HG02884 (cell line): ENCODE measurements at regions not wholly inside any gene's neighbourhood (a gene's known extent, or its start where the extent isn't known, plus 50 kb on each side); places are given as distances from the start of the nearest gene placed in this dataset.

Source experiments
- ATAC-seq: cut with Tn5 transposase; IDR thresholded peaks from one replicate; pipeline ENCODE4 v1.9.1; 2021; ENCODE audit warnings: mild to moderate bottlenecking, moderate library complexity; ENCODE audit not compliant: unreplicated experiment

DNA sequence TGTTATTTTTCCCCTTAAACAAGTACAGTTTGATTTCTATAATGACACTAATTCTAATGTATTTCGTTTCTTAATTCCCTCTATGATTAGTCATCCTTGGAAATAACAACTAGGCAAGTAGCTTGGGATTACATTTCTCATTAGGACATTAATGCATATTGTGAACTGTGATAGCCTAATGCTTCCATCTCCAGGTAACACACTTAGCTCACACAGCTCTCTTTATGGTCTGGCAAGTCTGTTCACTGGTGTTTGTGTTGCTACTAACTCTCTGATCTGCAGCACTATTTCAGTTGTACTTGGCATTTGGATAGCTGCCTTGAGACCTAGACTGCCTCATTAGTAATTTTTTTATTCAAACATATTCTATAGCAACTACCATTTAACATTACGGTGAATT is 853.2 kb downstream of the SORCS3 start:
- ATAC-seq: no peak

DNA sequence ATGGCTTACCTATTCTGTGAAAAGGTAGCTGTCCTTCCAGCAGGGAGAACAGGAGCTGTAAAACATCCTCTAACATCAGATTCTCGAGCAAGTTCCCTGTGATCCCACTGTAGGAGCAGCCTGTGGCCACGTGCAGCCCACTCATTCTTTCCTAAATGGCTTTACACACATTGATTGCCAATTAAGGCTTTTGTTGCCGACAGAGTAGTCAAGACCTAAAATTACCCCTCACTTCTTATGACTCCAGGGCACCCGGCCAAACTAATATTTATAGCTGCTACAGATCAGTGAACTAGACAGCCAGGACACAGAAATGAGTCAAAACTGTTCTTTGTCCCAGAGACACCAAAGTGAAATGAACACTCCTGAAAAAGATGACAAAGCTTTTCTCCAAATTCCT is 832.1 kb downstream of the SORCS3 start:
- ATAC-seq: no peak

DNA sequence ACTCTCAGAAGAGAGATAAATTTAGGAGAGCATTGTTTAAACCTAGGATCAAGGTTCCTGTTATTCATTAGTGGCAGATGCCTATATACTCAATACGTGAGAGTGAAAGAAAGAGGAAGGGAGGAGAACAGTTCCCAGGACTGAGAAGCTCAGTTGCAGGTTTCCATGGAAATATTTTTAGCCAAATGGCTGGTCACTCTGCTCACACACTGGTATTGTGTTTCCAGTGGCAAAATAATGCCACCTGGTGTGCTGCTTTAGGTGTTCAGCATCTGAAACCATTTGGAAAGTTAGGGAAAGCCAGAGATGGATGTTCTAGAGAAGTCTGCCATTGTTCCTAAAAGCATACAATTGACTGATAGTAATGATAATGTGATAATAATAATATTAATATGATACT is 827.7 kb downstream of the SORCS3 start:
- no peak for ATAC-seq

DNA sequence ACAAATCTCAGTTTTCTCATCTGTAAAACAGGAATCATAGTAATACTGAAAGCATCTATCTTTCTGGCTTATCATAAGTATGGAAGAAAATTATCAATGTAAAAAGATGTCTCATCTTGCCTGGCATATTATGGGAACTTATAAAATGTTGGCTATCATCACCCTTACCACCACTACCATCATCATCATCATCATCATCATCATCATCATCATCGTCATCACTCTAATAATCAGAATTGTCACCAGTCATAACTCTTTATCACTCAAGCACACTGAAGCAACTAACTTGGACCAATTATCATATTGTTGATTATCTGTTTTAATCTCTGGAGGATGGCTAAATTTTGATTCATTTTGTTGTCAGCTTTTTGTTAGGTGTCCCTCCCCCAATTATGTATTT is 825.4 kb downstream of the SORCS3 start:
- ATAC-seq: no peak

DNA sequence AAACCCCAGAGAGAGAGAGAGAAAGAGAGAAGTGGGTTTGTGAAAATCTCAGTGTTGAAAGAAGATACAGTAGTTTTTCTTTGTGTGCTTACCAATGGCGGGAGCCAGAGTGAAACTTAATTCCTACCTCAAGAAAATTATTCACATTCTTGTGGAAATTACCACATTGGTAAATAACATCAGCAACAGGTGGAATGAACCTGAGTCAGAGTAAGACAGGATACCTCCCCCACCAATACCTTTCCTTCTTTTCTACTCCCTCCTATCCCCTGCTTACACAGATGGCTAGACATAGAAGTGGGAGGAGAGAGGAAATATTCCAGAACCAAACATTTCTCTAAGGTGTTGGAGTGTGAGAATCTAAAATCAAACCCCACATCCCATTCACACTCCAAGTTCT is 793.9 kb downstream of the SORCS3 start:
- ATAC-seq: no peak

DNA sequence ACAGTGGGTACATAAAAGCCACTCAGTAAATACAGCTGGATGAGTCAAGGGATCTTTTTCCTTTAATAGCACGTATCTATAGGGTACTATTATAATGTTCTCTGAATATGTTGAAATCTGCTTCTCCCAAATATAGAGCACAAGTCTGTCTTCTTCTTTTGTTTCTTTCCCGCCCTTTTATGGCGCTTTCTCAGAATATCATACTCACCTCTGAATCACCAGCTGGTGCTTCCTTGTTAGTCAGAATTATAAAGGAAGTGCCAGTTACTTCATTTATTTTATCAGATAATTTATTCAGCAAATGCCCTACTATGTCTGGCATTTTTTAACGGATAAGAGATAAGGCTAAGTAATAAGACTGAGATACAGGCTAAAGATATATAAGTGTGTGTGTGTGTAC is 772.9 kb downstream of the SORCS3 start:
- ATAC-seq: no peak

DNA sequence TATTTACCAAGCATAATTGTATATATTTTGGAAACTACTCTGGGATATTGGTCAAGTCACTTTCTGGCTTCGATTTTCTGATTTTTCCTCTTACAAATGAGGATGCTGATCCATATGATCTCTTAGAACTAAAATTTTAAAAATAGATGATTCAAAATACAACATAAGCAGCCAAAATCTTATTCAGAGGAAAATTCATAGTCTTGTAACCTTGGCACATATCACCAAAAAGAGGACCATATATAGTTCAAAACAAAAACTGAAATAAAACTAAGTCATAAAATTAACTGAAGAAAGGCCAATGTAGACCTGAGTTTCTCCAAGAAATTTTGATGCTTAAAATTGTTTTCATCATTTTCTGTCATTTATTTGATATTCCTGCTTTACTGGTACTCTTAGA is 768.3 kb downstream of the SORCS3 start:
- ATAC-seq: no peak

DNA sequence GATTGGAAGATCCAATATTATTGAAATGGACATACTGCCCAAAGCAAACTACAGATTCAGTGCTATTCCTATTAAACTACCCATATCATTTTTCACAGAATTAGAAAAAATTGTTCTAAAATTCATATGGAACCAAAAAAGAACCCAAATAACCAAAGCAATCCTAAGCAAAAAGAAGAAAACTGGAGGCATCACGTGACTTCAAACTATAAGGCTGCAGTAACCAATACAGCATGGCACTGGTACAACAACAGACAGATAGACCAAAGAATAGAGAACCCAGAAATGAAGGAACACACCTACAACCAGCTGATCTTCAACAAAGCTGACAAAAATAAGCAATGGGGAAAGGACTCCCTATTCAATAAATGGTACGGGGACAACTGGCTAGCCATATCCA is 765.4 kb downstream of the SORCS3 start:
- ATAC-seq: no peak

DNA sequence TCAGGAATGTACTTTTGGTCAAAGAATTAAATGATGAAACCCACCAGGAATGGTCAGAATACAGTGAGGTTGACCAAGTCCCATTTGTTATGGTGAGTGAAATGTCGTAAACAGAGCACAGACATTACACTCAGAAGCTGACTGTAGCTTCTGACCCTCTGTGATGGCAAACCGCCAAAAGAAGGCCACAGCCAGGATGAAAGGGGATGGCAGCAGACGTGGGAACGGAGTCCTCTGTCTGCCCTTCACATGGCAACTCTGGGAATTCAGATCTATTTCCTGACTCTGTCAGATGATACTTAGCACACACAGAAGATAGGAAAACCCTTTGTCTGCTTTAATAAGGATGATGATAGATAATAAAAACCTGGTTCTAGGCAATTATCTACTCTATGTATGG is 757.1 kb downstream of the SORCS3 start:
- ATAC-seq: no peak

DNA sequence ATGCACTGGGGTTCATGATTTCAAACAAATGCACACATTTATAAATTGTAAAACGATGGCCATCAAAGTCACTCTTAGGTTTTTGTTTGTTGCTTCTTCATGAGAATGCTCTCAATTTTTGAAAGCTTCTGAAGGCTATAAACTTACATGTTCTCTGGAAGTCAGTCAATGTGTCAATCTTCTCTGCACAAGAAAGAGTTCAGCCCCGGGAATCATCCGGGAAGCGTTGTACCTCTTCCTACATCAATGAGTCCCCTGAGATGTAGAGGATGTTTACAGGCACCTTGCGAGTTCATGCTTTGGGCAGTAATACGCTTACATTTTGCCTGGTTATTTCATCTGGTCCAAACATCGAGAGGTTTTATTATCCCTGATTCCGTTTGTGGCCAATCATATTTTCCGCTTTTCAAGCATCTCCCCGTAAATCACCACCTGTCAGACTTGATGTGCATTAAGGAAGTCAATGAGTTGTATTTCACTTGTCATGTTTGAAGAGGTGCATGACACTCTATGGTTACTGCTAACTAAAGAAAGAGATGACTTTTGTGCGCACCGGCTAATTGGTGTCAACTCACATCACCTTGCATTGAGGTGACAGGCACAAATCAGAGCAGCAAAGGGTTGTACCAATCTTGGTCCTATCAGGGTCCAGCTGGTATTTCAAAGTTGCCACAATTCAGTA is 750.7 kb downstream of the SORCS3 start:
- ATAC-seq: no peak

DNA sequence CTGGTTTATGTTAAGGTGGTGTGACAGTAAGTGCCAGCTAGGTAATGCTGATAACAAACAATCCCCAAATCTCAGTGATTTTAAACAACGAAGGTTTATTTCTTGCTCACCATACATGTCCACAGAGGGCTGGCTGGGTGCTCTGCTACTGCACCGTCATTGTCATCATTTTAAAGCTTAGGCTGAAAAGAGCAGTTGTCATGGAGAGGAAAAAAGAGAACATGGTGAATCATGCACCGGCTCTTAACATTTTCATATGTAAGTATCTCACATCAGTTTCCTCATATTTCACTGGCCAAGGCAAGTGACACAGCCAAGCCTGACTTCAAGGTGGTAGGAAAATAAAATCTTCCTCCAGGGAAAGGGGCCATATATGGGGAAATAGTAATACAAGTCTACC is 746.9 kb downstream of the SORCS3 start:
- no peak for ATAC-seq

DNA sequence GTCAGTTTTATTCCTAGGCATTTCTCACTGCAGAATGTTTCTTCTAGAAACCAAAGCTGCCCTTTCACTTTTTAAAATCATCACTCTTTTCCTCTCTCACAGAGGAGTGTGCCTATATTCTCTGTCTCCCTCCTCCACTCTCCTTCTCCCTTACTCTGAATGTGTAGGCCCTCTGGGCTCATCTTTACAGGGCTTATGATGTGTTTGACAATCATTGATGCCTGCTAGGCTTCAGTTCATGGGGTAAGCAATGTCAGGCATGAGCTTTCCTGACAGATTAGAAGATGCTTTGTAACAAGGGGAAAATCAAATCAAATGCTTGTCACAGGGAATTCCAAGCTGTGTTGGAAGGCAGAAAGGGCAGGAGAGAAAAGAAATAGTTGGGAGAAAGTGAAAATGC is 742.9 kb downstream of the SORCS3 start:
- no peak for ATAC-seq

DNA sequence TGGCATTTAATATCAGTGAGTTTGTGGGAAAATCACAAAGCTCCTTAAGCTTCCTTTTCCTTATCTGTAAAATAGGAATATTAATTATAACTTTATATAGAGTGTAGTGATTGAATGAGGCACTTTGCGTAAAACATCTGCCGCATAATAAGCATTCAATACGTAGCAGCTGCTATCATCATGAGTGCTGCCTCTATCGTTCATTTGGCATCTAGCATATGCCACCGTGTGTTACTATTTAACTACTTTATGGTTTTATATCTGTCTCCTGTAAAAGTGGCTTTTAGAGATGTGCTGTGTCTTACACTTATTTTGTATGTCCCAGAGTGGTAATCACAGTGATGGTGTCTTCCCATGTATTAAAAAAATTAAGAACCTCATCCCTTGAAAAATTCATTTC is 729.6 kb downstream of the SORCS3 start:
- no peak for ATAC-seq

DNA sequence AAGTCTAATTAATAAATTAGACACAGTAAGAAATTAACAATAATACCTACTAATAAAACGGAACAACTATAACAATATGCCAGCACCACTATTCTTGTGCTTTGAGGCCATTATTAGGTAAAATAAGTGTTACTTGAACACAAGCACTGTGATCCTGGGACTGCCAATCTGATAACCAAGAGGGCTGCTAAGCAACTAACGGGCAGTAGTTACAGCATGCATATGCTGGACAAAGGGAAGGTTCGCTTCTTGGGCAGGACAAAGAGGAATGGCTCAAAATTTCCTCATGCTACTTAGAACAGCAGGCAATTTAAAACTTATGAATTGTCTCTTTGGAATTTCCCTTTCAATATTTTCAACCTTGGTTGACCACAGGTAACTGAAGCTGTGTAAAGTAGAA is 718.6 kb downstream of the SORCS3 start:
- ATAC-seq: no peak

DNA sequence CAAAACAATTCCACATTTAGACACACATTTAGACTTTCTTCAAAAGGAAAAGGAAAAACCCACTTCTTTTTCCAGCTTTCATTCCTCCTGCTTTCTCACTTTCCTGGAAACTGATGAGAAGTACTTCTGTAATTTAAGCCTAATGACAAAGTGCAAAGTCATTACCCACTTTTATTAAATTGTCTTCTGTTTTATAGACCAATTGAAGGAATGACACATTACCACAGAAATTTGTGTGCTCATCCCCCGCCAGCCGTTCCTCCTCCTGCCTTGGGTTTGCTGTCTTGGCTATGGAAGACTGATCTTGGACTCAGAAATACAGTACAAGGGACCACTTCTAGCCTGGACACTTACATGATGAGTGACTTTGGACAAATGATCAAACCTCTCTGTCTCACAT is 717.8 kb downstream of the SORCS3 start:
- ATAC-seq: no peak

DNA sequence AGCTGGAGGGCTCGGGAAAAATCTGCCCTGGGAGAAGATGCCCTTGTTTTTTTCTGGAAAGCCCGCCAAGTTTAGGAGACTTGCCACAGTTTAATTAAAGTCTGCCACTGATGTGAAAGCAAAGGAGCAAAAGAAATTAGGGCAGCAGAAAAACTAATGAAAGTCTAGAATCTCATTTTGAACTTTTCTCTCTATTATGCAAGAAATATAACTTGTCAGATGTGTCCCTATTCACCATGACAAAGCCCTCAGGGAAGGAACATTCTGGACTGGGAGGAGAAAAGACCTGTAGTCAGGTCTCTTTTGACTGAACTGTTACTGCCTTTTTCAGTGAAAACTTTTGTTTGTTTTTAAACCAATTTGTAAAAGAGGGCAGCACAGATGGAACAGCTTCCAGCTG is 715.5 kb downstream of the SORCS3 start:
- ATAC-seq: no peak

DNA sequence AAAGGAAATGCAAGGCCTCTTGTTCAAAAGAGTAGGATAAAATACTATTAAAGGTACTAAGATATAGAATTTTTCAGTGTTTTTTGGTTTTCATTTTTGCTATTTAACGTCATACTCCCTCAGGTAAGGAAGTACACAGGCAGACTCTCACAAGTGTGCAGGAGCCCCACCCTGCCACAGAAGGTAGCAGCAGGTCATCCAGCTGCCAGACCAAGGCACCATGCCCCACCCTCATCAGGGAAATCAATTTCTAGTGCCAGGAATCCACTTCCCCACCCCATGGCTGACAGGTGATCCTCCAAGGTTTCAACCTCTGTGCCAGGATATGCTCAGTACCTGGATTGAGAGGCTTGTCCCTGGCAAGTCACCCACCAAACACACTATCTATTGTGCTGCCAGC is 712.9 kb downstream of the SORCS3 start:
- ATAC-seq: no peak

DNA sequence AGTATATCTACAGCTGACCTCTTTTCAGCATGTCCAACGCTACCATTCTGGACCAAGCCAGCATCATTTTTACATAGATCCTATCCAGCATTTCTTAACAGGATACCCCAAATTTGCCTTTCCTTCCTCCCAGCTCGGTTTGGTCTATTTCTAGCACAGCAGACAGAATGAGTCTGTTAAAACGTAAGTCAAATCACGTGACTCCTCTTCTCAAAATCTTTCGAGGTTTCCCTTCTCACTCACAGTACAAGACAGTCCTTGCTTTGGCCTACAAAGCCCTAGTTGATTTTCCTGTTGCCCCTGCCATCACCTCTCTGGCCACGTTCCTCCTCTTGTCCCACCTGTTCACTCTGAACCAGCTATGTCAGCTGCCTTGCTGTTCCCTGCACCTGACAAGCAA is 711.7 kb downstream of the SORCS3 start:
- no peak for ATAC-seq

DNA sequence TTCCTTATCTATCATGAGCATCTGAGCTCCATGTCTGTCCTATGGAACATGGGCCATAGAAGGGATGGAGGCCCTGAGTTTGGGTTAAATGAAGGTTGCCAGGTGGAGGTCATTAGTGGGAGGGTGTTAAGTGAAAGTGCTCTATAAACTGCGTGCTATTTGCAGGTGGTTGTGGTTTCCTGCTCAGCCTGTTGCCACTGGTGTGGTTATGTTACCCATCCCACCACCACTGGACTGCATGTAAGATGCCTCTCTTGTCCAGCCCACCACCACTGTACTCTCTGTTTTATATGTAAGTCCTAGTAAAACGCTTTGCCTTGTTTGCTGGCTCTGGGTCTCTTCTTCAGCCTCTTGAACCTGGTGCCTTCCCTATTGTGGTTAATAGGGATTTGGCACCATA is 711.2 kb downstream of the SORCS3 start:
- no peak for ATAC-seq

DNA sequence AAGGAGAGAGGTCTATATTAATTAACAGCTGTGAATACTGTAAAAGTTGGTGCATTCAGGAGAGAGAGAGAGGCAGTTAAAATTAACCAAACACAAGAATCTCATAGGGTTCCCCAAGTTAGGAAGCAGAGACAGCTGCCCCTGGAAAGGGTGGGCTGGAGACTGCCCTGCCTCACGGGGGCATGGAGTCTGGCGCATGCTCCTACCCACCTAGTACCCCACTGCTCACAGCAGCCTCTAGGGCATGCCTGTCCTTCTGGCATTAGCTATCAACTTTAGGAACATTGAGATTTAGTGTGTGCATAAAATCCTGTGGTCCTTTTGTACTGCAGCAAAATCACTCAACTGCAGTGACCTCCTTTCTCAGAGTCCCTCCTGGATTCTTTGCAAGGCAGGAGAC is 710.1 kb downstream of the SORCS3 start:
- no peak for ATAC-seq

DNA sequence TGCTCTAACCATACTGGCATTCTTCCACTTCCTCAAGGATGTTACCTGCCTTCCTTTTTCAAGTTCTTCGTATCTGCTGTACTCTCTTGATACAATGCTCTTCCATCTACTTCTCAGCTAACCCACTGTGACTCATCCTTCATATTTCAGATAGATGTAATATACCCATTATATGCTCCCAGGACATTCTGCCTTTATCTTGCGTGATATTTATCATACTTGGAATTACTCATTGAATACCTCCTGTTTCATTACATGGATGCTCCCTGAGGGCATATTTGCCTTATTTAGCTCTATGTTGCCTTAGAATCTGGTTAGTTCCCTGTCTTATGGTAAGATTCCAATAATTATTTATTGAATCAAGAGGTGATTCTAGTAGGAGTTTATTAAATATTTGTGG is 706.4 kb downstream of the SORCS3 start:
- no peak for ATAC-seq

DNA sequence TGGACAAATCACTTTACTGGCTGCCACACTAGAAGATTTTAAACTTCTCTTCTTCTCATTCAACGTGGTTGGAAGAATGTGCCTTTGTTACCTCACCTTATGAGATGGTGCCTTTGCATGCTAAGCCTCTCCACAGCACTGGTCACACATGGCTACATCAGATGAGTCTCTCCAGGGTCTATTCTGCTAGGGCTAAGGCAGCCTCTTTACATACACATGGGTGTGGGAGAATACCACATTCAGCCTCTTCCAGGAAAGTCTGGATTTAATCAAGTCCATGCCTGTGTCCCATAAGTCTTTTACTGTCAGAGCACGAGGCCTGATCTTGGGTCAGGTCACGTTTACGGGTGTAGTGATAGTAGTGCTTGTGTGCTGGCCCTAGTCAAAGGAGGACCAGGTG is 701.5 kb downstream of the SORCS3 start:
- ATAC-seq: no peak

DNA sequence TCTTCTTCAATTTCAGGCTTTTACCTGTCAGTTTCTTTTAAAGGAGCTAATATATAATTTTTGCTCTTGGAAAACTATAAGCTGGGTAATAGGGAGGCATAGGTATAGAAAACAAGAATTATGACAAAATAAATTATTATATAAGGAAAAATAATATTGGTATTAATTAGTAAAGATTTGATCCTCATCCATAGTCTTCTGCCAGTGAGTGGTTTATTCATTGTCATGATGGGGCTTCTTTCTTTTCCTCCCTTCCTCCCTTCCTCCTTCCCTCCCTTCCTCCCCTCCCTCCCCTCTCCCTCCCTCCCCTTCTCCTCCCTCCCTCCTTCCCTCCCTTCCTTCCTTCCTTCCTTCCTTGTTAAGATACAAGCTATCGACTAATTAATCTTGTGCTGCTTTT is 698.6 kb downstream of the SORCS3 start:
- ATAC-seq: no peak
